HEK293T (cell line): ENCODE measurements at regions not wholly inside any gene's neighbourhood (a gene's known extent, or its start where the extent isn't known, plus 50 kb on each side); places are given as distances from the start of the nearest gene placed in this dataset.

Source experiments
- CTCF ChIA-PET: fragments of 350-600 bp; formaldehyde crosslinking; extraction: SDS; loops from one replicate; lab custom pipeline; 2021; ENCODE audit warnings: antibody characterized with exemption, inconsistent platforms; lab: Yijun Ruan, JAX
- POLR2A ChIA-PET: fragments of 350-600 bp; formaldehyde crosslinking; extraction: SDS; loops from one replicate; lab custom pipeline; 2020; ENCODE audit warnings: antibody characterized with exemption, inconsistent platforms; lab: Yijun Ruan, JAX
- DNase-seq: peaks from one replicate; pipeline ENCODE4 v3.0.0; 2012; ENCODE audit warnings: mixed read lengths; ENCODE audit errors: extremely low spot score
- ARNT ChIP-seq: fragments of 450-650 bp; IDR thresholded peaks from 2 replicates; pipeline ENCODE4 v1.6.1; 2017; ENCODE audit warnings: mild to moderate bottlenecking
- BHLHE40 ChIP-seq: fragments of 450-650 bp; IDR thresholded peaks from 2 replicates; pipeline ENCODE4 v1.6.1; 2016; ENCODE audit warnings: mild to moderate bottlenecking, moderate library complexity, borderline replicate concordance
- CTBP1 ChIP-seq: fragments of 450-650 bp; IDR thresholded peaks from 2 replicates; pipeline ENCODE4 v1.6.1; 2016; ENCODE audit warnings: borderline replicate concordance
- ELF4 ChIP-seq: fragments of 450-650 bp; IDR thresholded peaks from 2 replicates; pipeline ENCODE4 v1.6.1; 2017; ENCODE audit warnings: antibody characterized with exemption
- FOXA1 ChIP-seq: fragments of 450-650 bp; IDR thresholded peaks from 2 replicates; pipeline ENCODE4 v1.6.1; 2016; ENCODE audit warnings: mild to moderate bottlenecking
- FOXK2 ChIP-seq: fragments of 450-650 bp; IDR thresholded peaks from 2 replicates; pipeline ENCODE4 v1.6.1; 2016; ENCODE audit warnings: mild to moderate bottlenecking
- FOXM1 ChIP-seq: fragments of 450-650 bp; IDR thresholded peaks from 2 replicates; pipeline ENCODE4 v1.6.1; 2017; ENCODE audit warnings: mild to moderate bottlenecking, borderline replicate concordance
- HDGF ChIP-seq: fragments of 450-650 bp; IDR thresholded peaks from 2 replicates; pipeline ENCODE4 v1.6.1; 2017; ENCODE audit warnings: antibody characterized with exemption, borderline replicate concordance
- L3MBTL2 ChIP-seq: fragments of 450-650 bp; conservative IDR thresholded peaks from 2 replicates; pipeline ENCODE4 v1.6.1; 2016; ENCODE audit warnings: mild to moderate bottlenecking
- LEF1 ChIP-seq: fragments of 450-650 bp; IDR thresholded peaks from 2 replicates; pipeline ENCODE4 v1.6.1; 2017; ENCODE audit warnings: mild to moderate bottlenecking, borderline replicate concordance
- NFRKB ChIP-seq: fragments of 450-650 bp; IDR thresholded peaks from 2 replicates; pipeline ENCODE4 v1.6.1; 2016; ENCODE audit warnings: mild to moderate bottlenecking, moderate library complexity
- PKNOX1 ChIP-seq: fragments of 450-650 bp; IDR thresholded peaks from 2 replicates; pipeline ENCODE4 v1.6.1; 2016
- SP1 ChIP-seq: fragments of 450-650 bp; IDR thresholded peaks from 2 replicates; pipeline ENCODE4 v1.6.1; 2017
- SUZ12 ChIP-seq: fragments of 450-650 bp; IDR thresholded peaks from 2 replicates; pipeline ENCODE4 v1.6.1; 2016; ENCODE audit warnings: mild to moderate bottlenecking
- TARDBP ChIP-seq: fragments of 450-650 bp; IDR thresholded peaks from 2 replicates; pipeline ENCODE4 v1.6.1; 2016
- ZNF384 ChIP-seq: fragments of 450-650 bp; IDR thresholded peaks from 2 replicates; pipeline ENCODE4 v1.6.1; 2016

GRCh38 chr5:121313886-121314285 is 537.8 kb upstream of the FTMT start:
- CTCF ChIA-PET = no interaction called here
- DNase-seq = no peak
- POLR2A ChIA-PET = no interaction called here
- TF ChIP-seq BHLHE40 = no peak
- TF ChIP-seq CTBP1 = no peak
- TF ChIP-seq FOXK2 = no peak
- no peak for TF ChIP-seq TARDBP
- no peak for TF ChIP-seq ZNF384
- no peak for TF ChIP-seq ARNT
- TF ChIP-seq L3MBTL2 = no peak
- TF ChIP-seq NFRKB = no peak
- no peak for TF ChIP-seq HDGF
- no peak for TF ChIP-seq ELF4
- TF ChIP-seq FOXM1 = no peak
- TF ChIP-seq SUZ12 = no peak
- TF ChIP-seq LEF1 = no peak
- TF ChIP-seq SP1 = no peak
- TF ChIP-seq PKNOX1 = no peak
- TF ChIP-seq FOXA1 = no peak

- no peak for TF ChIP-seq NFRKB
- TF ChIP-seq FOXK2 = no peak
- POLR2A ChIA-PET = no interaction called here
- no peak for DNase-seq
- CTCF ChIA-PET = no interaction called here
These were observed 535.9 kb upstream of the FTMT start for GRCh38 chr5:121315786-121316185.

- ChIA-PET CTCF (no interaction called here), POLR2A (no interaction called here)
- no peak for DNase-seq
- TF ChIP-seq SUZ12 (no peak), HDGF (no peak), NFRKB (no peak), LEF1 (no peak), ARNT (no peak)
These were observed 532.4 kb upstream of the FTMT start for GRCh38 chr5:121319292-121319691.

DNA sequence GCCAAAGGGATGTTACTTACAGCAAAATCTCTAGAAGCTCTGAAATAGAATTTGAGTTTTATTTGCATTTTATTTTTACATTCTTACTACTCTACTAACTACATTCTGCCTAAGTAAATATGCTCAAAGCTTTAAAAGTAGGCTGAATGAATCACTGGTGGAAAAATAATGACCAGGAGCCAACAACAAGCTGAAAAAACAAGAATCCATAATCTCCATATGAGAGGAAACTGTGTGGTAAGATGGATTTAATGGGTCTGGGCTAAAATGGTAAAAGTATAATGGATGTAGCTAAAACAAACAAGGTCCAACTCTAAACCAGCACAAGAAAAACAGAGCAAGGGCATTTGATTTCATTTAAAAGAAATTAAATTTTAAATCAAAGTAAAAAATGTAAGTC is 525.8 kb upstream of the FTMT start:
- ChIA-PET CTCF (no interaction called here), POLR2A (no interaction called here)
- TF ChIP-seq SP1 = no peak
- no peak for TF ChIP-seq FOXA1
- TF ChIP-seq NFRKB = no peak
- no peak for TF ChIP-seq TARDBP
- TF ChIP-seq ARNT = no peak
- TF ChIP-seq ELF4 = no peak
- no peak for TF ChIP-seq FOXK2
- TF ChIP-seq BHLHE40 = no peak
- TF ChIP-seq ZNF384 = no peak
- no peak for TF ChIP-seq HDGF
- DNase-seq = no peak

DNA sequence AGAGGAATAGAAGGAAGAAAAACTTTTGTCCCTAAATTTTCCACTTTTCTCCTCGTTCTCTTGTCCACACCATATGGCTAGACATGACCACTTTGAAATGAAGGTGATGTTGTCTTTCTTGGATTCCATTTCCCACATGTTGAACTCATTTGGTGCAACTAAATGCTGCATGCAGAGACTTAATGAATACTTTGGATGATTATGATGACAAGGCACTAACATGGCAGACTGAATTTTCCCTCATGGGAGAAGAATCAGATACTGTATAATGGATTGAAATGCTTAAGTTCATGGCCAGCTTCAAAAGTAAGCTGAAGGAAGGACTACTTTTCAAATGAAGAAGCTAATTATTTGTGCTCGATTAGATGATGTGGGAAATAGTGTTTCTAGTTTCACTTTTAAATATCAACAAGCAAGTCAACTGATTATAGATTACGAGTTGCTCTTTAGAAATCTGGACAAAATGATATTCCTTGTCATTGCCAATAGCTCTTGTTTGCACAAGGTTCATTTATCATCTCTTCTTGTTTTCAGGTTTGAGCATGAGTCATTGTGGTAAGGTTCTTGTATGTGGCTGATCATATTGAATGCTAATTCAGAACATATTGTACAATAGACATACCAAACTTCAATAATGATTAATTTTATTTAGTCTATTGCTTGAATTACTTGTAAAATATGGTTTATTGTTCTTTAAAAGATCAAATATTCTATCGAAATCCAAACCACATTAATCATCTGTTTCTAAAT is 501.3 kb upstream of the FTMT start:
- no peak for DNase-seq
- TF ChIP-seq NFRKB (no peak), TARDBP (no peak), PKNOX1 (no peak), LEF1 (no peak), ELF4 (no peak), SP1 (no peak), ZNF384 (no peak)
- CTCF ChIA-PET = interaction anchor here (0.5 kb wide), 1 partner anchor 121 kb away, joined by 4 read pairs; no protein-coding TSS in a partner anchor
- POLR2A ChIA-PET = no interaction called here

DNA sequence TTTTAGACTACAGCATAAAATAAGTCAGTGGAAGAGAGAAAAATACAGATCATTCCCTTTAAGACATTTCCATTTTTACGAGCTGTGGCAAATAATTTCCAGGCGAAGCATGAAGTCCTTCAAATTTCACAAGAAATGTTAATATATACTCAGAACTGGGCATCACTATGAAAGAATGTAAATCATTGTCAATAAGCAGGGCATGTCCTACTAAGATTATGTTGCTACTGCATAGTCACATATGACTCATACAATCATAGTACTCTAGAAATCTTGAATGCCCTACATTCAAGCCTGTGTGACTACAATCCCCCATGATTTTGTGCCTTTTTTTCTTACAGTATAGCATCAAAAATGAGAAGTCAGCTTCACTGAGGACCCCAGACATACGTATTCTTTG is 485.2 kb upstream of the FTMT start:
- DNase-seq = no peak
- no peak for TF ChIP-seq FOXM1
- no peak for TF ChIP-seq SUZ12
- no peak for TF ChIP-seq ELF4
- TF ChIP-seq TARDBP = no peak
- no peak for TF ChIP-seq BHLHE40
- no peak for TF ChIP-seq ZNF384
- TF ChIP-seq CTBP1 = no peak
- no peak for TF ChIP-seq ARNT
- TF ChIP-seq FOXA1 = no peak
- no peak for TF ChIP-seq HDGF
- no peak for TF ChIP-seq LEF1
- TF ChIP-seq NFRKB = no peak
- TF ChIP-seq PKNOX1 = no peak
- TF ChIP-seq SP1 = no peak
- no peak for TF ChIP-seq L3MBTL2
- no peak for TF ChIP-seq FOXK2
- ChIA-PET CTCF (no interaction called here), POLR2A (no interaction called here)
